ENCODE measurements at regions not wholly inside any gene's neighbourhood (a gene's known extent, or its start where the extent isn't known, plus 50 kb on each side); places are given as distances from the start of the nearest gene placed in this dataset.

- TF ChIP-seq POLR2A (IDR thresholded peaks at IDR 0.05) (no peak), CTCF (IDR thresholded peaks at IDR 0.05) (no peak)
Observed at GRCh38 chr10:109593682-109594081, 329.6 kb downstream of the XPNPEP1 start.

Data from testis (tissue), 2 donors.